ENCODE measurements at regions not wholly inside any gene's neighbourhood (a gene's known extent, or its start where the extent isn't known, plus 50 kb on each side); places are given as distances from the start of the nearest gene placed in this dataset.

DNA sequence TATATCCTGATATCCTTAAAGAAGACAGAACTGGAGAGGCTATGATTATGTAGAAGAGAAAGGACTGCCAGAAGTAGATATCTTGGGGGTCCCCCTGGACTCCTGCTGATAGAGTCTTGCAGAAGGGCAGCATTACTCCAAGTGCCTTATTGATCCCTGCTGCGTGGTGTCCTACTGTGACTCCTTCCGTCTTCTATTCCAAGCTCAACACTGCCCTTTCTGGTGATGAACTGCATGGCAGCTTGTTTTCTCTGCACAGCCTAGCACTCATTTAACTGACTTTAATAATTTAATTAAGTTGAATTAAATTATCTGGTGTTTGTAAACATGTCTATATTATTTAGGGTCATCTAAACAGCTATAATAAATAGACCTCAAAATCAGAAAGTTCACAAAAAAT is 194.1 kb upstream of the DSEL start:
- no peak for DNase-seq

DNA sequence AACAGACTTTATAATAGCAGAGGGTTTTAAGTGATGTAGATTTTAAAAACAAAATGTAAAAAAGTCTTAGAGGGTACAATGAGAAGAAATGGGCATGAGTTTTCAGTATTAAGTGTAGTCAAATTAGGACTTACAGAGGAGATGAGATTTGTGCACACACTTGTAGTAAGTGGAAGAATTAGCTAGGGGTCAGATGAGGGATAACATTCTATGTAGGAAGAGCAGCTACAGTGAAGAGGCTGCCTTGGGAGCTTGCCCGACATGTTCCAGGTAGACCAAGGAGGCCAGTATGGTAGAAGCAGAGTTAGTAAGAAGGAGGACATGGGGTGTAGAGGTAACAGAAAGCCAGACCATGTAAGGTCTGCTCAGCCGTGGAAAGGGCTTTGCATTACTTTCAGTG is 189.2 kb upstream of the DSEL start:
- no peak for DNase-seq

DNA sequence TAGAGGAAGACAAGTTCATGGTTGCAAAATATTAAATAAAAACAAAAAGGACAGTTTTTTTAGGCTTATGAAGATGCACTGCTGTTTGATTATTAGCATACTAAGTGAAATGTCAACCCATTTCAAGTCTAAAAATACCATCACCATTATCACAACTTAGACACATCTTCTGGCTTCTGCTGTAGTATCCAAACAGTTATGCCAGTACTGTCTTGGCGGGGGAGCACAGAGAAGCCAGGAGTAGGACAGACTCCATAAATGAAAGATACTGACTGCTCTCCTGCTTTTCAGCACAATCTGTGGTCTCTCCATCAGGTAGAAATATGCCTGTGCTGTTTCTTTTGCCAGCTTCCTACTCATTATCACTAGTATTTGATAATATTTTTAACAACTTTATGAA is 179.2 kb upstream of the DSEL start:
- no peak for DNase-seq

DNA sequence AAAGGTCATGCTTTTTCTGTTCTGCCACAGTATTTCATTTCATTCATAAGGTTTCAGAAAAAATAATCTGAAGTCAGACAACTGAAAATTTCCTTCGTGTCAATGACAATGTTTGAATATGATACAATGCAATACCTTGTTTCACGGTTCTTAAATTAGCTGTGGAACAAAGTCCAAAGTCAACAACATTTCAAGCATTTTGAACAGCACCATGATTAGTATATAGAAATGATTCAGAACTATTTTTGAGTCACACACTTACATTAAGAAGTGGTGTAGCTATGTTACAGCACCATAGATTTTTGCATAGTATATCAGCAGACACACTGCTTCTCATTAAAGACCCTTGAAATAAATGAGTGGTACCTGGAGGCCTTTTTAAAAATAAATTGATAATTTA is 178.3 kb upstream of the DSEL start:
- DNase-seq: no peak

DNA sequence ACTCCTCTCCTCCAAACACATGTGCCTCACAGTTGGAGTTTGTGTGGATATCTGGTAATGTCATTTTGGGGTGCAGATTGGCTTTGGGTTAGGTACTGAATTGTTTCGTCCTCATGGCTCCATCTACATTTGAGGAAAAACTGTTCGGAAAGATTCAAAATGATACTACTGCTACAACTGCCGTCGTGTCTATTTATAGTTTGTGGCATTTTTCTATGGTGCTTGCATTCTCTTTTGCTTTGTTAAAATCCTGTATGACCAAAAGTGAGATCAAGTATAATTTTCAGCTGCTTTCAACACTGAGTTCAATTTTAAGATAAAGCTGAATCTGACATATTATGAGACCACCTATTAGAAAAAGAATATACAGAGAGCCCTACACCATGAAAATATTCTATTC is 176.3 kb upstream of the DSEL start:
- DNase-seq: no peak

DNA sequence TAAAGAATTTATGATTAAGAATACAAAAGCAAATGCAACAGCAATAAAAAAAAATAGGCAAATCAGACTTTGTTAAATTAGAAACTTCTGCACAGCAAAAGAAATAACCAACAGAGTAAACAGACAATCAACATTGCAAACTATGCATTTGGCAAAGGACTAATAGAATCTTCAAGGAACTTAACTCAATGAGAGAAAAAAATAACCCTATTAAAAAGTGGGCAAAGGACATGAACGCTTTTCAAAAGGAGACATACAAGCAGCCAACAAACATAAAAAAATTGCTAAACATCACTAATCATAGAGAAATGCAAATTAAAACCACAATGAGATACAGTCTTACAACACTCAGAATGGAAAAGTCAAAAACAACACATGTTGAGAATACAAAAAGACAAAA is 166.0 kb upstream of the DSEL start:
- DNase-seq: no peak

DNA sequence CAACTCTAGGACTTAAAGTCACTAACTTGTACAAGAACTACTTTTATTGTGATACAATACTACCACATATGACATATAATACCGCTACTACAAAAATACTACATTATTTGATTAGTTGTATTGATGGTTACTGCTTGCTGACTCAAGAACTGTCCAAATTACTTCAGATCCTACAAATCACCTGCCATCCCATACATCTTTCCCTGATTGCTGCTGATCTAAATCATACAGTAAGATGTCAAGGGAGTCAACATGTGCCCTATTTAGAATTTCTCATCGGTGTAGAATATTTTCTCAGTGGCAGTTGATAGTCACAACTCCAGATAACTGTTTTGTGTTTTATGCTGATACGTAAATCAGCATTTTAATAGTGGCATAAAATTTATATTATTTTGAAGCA is 161.0 kb upstream of the DSEL start:
- DNase-seq: no peak

DNA sequence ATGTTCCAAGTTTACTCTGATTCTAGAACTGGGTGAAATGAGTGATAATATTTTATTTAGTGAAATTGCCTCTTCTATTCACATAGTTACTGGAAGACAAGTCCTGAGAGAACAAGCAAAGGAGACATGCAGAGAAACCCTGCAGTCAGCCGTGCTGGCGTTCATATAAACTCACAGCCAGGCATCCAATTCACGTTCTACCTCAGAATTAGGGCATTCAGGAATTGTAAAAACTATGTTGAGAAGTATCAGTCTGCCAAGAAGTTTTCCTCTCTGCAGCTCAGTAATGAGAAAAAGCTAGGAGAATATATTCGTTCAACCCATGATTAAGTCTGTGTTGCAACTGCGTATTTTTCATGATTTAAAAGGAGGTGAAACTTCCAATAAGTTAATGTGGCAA is 156.2 kb upstream of the DSEL start:
- DNase-seq: no peak

DNA sequence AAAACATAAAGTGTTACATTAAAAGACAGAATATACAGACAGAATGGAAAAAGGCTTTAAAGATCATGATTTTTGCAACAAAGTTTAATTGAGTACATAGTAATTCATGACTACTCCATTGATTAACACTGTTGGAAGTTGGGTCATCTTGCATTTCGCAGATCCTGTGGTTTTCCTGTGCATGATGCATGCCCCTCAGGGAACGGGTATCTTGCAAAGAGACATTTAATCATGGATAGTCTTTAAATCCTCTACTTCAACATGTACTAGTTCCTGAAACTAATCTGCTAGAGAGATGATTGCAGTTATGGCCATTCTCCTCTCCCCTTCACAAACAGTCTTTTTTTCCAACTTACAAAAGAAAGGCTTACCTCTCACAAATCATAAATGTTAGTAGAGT is 155.6 kb upstream of the DSEL start:
- DNase-seq: no peak

DNA sequence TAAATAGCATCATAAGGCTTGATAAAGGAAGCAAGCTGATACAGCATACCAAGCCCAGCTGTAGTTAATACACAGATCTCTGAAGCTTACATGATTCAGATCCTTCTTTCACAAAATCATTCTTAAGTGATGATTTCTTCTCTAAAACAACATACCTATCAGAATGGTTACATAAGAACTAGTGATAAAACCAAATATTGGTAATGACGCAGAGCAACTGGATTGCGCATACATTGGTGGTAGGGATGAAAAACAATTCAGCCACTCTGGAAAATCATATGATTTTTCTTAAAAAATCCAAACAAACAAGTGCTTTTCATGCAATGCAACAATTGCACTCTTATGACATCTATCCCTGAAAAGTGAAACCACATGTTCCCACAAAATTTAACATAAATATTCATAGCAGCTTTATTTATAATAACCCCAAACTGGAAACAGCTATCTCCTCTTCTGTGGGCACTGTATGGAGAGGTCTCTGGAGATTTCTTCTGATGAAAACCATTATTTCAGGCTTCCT is 153.6 kb upstream of the DSEL start:
- DNase-seq: no peak

DNA sequence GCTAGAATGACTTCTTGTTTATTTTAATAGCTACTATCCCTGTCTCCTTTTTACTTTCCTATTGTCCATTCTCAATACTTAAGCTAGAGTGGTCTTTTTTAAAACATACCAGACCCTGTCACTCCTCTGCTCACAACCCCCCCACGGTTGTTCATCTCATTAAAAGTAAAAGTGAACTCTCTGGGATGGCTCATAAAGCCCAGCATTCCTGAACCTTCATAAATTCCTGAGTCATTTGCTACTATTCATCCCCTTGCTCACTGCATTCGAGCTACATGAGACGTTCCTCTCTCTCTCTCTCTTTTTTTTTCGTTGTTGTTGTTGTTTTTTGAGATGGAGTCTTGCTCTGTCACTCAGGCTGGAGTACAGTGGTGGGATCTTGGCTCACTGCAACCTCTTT is 148.7 kb upstream of the DSEL start:
- DNase-seq: no peak

DNA sequence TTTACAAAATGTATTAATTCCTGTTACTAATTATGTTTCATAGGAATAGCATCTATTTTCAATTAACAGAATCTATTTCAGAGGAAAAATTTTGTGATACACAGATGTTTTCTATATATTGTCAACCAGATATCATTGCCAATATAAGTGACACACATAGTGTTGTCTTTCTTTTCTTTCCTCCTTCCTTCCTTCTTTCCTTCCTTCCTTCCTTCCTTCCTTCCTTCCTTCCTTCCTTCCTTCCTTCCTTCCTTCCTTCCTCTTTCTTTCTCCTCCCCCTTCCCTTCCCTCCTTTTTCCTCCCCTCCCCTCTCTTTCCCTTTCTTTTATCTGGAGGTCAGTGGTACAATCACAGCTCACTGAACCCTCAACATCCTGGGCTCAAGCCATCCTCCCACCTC is 146.5 kb upstream of the DSEL start:
- DNase-seq: no peak

DNA sequence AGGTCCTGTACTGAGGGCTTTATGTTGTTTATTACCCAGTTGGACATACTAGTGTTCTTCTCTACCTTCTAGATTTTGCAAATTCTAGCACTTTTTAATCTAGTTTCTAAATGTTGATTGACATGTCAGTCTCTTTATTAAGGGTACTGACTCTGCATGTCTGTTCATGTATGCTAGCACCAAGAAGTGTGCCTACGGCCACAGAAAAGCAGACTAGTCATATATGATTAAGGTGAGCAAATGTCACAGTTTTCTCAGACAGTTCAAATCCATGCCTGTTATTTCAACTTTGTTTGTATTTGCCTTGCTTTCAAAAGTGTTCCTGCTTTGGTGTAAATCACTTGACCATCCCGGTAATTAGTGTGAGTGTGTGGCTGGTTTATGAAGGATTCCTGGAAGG is 145.0 kb upstream of the DSEL start:
- DNase-seq: no peak

DNA sequence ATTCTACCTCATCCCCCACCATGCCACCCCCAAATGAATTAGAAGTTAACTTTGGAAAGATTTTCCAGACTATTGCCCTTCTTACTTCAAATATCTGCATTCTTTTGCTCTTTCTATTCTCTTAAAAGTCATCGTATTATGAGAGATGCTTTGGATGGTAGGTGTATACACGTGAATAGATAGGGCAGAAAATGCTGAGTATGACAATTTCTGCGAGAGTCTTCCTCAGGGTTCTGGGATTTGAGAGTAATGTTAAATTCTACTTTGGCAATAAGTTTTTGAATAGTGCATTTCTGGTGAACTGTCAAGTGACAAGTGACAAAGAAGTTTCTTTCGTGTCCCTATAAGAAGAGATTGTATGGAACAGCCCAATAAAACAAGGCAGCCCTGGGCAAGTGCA is 137.6 kb upstream of the DSEL start:
- no peak for DNase-seq

DNA sequence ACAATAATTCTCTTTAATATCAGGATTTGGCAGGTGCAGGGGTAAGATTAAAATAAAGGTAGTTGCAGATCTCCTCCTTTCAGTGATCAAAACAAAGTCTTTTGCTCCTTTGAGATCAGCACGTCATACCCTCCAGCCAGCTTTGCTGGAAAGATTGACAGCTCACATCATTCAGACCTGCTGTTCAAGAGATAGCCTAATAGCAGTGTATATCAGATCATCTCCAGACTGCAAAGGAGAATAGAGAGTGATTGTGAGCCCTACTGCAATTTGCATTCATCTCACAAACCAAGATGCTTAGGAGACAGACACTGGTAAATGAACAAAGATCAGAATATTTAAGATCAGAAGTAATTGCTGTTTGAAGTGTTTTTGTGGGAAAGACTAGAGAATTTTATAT is 135.8 kb upstream of the DSEL start:
- no peak for DNase-seq

DNA sequence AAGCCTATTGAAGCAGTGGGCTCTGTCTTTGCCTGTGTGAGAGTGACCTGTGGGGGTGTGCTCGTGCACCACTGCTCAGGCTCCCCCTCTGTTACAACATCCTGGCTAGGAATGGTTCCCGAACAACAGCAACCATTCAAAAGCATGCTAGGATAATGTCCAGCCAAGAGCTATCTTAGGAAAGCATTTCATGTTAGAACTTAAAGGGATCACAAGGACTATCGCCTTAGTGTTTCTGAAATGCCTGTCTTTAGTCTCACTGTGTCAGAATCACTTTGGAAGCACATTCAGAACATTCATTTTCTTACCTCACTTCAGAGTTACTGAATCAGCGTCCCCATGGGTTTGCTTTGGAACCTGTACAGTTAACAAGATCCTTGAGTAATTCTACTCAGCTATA is 134.9 kb upstream of the DSEL start:
- DNase-seq: no peak

DNA sequence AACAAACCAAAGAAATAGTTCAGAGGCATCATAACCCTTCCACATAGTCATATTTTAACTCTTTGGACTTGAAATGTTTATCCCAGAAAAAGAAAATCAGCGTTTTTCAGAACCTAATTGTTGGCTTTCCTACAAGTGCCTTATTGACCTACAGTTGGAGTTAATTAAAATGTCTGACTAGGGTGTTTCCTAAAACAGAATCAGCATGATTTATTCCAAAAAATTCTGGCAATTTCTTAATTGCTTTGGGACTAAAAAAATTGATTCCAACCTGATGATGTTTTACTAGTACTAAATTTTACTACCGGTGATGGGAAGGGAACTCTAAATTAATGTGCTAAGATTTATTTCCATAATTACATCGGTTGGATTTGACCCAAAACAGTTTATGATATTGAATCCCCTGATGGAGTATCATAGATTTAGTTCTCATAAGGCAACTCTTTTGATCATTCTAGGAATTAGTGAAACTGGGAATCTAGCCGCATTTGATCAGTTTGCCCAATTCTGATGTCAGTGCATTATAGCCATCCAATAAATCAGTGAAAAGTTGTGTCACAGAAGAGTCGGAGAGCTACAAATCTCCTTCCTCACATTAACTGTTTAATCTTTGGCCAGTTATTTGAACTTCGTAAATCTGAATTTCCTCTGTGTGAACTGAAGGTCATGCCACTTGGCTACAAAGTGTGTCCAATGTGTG is 134.3 kb upstream of the DSEL start:
- no peak for DNase-seq

DNA sequence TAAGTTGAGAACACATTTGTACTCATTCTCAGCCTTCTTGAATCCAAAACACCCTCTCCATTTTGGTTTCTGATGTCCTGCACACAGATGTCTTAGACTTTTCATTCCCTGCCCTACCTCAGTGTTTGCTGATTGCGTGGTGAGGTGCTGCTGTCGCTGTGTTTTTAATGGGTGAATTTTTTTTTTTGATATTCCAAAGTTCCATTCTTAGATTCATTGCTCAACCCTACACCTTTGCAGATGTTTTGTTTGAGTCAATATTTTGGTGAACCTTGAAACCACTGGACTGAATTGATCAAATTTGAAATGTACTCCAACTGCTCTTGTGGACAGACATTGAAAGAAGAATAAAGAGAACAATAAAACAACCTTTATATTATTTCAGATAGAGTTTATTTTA is 130.4 kb upstream of the DSEL start:
- no peak for DNase-seq

DNA sequence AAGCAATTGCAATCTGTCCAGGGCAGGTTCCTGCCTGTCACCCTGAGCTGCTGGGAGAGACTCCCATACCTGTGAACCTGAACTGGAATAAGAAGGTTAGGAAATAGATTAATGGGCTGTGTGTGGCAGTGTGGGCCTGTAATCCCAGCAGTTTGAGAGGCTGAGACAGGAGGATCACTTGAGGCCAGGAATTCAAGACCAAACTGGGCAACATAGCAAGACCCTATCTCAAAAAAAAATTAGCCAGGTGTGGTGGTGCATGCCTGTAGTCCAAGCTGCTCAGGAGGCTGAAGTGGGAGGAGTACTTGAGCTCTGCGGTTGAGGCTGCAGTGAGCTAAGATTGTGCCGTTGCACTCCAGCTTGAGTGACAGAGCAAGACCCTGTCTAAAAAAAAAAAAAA is 127.7 kb upstream of the DSEL start:
- DNase-seq: no peak

DNA sequence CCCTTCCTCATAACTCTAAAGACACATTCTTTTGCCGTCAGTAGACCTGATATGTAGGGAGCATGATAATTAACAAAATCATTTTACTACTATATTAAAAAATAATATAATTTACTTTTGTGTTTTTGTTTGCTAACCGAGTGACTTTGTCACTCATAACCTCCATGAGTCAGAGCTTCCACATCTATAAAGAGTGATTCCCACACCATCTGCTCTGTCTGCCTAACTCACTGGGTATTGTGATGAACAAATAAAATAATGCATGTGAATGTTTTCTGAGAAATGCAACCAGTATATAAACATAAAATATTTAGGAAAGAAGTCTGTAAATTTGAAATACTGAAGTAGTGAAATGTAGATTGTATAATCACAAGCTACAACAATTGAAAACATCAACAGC is 123.4 kb upstream of the DSEL start:
- no peak for DNase-seq

DNA sequence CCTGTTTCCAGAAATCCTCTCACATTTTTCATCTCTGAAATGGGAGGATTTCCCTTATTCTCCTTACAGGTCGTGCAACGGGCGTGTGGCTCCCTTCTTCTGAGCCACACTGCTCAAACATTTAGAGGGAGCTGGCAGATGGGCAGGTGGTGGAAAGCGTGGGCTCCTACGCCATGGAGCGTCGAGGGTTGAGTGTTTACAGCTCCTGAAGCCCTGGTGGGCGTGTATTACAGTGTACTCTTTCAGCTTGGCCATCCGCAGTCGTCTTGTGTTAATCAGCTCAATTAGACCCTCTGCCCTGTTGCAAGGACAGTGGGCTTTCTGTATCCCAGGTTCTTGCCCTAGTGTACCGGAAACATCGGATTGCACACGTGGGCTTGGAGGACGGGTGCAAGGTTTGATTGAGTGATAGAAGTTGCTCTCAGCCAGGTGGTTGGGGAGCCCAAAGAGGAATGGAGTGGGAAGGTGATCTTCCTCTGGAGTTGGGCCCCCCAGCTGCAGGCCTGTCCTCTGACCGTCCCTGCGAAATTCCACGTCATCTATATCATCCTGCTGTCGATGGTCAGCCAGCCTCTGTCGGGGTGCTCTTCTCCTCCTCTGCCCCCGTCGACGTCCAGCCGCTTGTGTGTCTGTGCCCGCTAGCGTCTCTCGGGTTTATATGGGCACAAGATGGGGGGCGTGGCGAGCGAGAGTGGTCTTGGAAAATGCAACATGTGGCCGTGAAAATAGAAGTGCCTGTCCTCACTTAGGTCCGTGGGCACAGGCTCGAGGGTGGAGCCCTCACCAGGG is 120.3 kb upstream of the DSEL start:
- DNase-seq: no peak

DNA sequence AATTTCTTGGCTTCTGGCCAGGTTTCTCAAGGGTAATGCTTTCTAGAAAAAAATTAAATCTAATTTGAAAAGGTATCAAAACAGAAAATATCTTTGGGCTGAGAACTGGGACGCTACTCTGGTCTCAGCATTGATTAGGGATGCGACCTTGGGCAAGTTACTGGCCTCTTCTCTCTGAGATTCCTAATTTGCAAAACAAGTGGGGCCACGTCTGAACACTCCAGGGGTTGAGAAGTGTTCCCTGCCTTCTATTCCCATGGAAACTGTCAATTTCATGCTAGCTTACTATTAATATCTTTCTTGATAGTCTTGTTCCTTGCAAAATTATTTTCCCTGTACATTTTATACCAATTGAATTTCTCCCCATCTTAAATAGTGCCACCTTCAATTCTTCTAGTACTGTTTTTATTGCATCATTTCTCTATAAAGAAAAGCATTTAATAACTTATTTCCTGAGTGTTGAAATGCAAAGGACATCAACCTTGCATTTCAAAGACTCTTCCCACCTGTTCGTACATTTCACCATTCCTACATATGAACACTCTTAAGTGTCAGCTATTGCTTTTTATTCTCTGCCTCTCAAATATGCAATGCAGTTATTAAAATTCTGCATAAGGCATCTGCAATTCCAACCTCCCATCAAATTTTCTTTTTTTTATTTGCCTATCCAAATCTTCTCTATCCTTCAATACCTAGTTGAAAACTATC is 118.3 kb upstream of the DSEL start:
- no peak for DNase-seq

DNA sequence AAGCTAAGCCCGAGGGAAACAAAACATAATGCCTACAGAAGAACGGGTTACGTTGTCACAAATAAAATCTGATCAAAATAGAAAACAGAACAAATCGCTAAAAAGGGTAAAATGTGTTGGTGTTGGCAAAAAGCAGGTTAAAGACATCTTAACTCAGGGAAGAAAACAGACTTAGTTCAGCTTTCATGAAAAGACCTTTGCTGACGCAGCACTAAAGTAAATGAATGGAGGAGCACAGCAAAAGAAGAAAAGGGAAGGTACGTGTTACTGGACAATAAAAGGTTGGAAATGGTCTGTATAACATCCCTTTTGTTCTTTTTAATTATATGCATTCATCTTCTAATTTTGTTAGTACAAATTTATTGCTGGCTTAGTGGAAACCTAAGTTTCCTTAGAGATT is 117.4 kb upstream of the DSEL start:
- no peak for DNase-seq

DNA sequence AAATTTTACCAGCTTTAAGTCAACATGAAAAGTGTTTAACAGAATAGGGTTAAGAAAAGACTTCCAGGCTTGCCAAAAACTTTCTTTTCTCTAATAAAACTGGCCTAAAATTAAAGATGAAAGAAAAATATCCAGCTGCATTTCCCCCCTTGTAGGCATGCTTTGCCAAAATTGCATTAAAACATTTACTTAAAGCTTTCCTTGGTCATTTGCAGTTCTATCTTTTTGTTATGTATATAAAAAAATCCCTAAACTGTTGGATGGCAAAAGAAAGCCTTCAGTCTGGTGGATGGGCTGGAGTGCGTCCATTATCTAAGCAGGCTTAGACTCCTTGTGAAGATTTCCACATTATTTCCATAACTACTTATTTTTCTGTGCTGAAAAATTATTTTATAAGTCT is 105.4 kb upstream of the DSEL start:
- DNase-seq: no peak

Measured in NCI-H510A (cell line).